ENCODE measurements at regions not wholly inside any gene's neighbourhood (a gene's known extent, or its start where the extent isn't known, plus 50 kb on each side); places are given as distances from the start of the nearest gene placed in this dataset.

GRCh38 chr5:25436452-25436851 is 791.7 kb upstream of the CDH10 start:
- TF ChIP-seq CTCF (IDR thresholded peaks at IDR 0.05), result no peak
- TF ChIP-seq POLR2A (IDR thresholded peaks at IDR 0.05), result no peak

Data from lower leg skin (tissue), 3 donors.